ENCODE measurements at regions not wholly inside any gene's neighbourhood (a gene's known extent, or its start where the extent isn't known, plus 50 kb on each side); places are given as distances from the start of the nearest gene placed in this dataset.
A peak's percentile ranks its signal among the peaks of the same experiment; 100 is the strongest.

DNA sequence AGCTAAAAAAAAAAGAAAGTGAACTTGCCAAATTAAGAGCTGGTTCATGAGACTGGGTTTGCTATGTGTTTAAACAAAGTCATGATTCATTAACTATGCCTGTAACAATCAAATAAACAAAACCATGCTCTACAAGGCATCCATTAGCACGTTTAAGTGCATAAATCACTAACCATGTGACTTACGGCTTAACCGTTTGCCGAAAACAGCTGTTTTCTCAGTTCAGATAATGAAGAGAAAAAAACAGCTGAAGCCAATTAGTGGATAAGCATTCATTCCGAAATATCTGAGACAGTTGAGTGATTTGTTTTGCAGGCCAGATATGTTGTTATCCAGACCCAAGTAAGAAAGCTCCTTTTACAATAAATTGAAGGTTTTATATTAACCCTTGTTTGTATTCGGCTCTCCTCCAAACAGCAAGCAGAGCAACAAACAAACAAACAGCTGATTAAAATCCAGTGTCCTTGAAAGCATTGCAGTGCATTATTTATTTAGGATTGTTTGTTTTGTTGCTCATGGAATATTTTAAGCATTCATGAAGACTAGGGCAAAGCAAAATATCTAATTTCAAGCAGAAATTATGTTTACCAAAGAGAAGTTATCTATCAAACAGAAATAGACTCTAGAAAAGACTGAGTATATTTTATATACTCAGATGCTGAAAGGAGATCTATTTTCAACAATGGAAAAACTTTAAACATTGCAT, 343.5 kb downstream of the RFPL4B start:
- DNase-seq (ENCODE audit: low read depth in 2 of 2), result peak; percentile 12 to 61
- H3K4me3 ChIP-seq (replicated peaks in 1 of 2; ENCODE audit: low read depth in 2 of 2, low read length in 2 of 2), result no peak overlapping the region

DNA sequence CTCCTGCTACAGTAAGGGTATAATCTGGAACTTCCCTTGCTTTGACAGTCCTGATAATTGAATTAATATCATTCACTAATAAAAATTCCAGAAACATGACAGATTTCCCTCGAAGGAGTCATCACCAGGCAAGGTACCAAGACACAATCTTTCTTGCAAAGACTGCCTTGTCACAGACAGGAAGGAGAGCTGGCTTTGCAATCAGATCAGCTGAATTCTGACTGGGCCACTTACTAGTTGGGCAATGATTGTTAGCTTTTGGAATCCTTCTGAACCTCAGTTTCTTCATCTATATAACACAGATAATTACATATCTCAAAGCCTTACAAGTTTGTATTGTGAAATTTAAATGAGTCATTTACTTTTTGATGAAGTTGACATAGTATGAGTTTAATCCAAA, 344.2 kb downstream of the RFPL4B start:
- peak; percentile 79 to 83 for DNase-seq (ENCODE audit: low read depth in 2 of 2)
- TF ChIP-seq CTCF (IDR thresholded peaks at IDR 0.05; ENCODE audit: low read depth, low read length), result no peak
- H3K4me3 ChIP-seq (replicated peaks in 1 of 2; ENCODE audit: low read depth in 2 of 2, low read length in 2 of 2), result no peak overlapping the region

More for the DNA sequence above, 343.5 kb downstream of the RFPL4B start:
- TF ChIP-seq CTCF (IDR thresholded peaks at IDR 0.05; ENCODE audit: low read depth, low read length), result no peak

- DNase-seq (ENCODE audit: low read depth in 2 of 2), result no peak
- no peak overlapping the region for H3K4me3 ChIP-seq (replicated peaks in 1 of 2; ENCODE audit: low read depth in 2 of 2, low read length in 2 of 2)
- no peak for TF ChIP-seq CTCF (IDR thresholded peaks at IDR 0.05; ENCODE audit: low read depth, low read length)
Observed at GRCh38 chr6:112695001-112695400, 347.9 kb downstream of the RFPL4B start.

- no peak for DNase-seq (ENCODE audit: low read depth in 2 of 2)
- no peak overlapping the region for H3K4me3 ChIP-seq (replicated peaks in 1 of 2; ENCODE audit: low read depth in 2 of 2, low read length in 2 of 2)
- no peak for TF ChIP-seq CTCF (IDR thresholded peaks at IDR 0.05; ENCODE audit: low read depth, low read length)
Observed at GRCh38 chr6:112697265-112697664, 350.1 kb downstream of the RFPL4B start.

GRCh38 chr6:112701201-112701600, 354.1 kb downstream of the RFPL4B start:
- peak; percentile 8 to 43 for DNase-seq (ENCODE audit: low read depth in 2 of 2)
- H3K4me3 ChIP-seq (replicated peaks in 1 of 2; ENCODE audit: low read depth in 2 of 2, low read length in 2 of 2), result no peak overlapping the region
- no peak for TF ChIP-seq CTCF (IDR thresholded peaks at IDR 0.05; ENCODE audit: low read depth, low read length)

GRCh38 chr6:112710710-112711109, 363.6 kb downstream of the RFPL4B start:
- no peak for DNase-seq (ENCODE audit: low read depth in 2 of 2)
- no peak overlapping the region for H3K4me3 ChIP-seq (replicated peaks in 1 of 2; ENCODE audit: low read depth in 2 of 2, low read length in 2 of 2)
- TF ChIP-seq CTCF (IDR thresholded peaks at IDR 0.05; ENCODE audit: low read depth, low read length), result no peak

GRCh38 chr6:112713402-112713801, 366.3 kb downstream of the RFPL4B start:
- no peak for TF ChIP-seq CTCF (IDR thresholded peaks at IDR 0.05; ENCODE audit: low read depth, low read length)
- H3K4me3 ChIP-seq (replicated peaks in 1 of 2; ENCODE audit: low read depth in 2 of 2, low read length in 2 of 2), result no peak overlapping the region
- DNase-seq (ENCODE audit: low read depth in 2 of 2), result no peak

Measured in cardiac fibroblast (primary cell).